ENCODE measurements at regions not wholly inside any gene's neighbourhood (a gene's known extent, or its start where the extent isn't known, plus 50 kb on each side); places are given as distances from the start of the nearest gene placed in this dataset.

DNA sequence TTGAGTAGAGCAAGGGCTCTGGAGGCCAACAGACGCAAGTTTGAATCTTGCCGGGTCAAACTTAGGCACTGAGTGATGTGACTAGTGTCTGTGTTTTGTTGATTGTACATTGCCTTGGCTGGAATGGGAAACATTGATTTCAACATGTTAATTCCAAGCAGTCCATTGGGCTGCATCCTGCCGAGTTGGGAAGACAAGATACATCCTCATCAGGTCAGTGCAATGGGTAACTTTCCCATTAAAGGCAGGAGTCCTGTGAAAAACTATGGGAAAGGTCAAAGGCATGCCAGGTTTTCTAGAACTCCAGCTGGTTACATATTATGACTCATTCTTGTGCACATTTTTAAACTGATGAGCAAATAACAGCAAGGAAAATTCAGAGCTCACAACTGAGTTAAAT, 126.5 kb upstream of the ABCA1 start:
- TF ChIP-seq FOXA1 (IDR thresholded peaks at IDR 0.05; ENCODE audit: borderline replicate concordance) (no peak), FIP1L1 (IDR thresholded peaks at IDR 0.05; ENCODE audit: low read depth, low read length, poor library complexity, severe bottlenecking) (no peak), RAD21 (CRISPR knock-in tag; conservative IDR thresholded peaks at IDR 0.05 in 1 of 2, IDR thresholded peaks at IDR 0.05 in 1 of 2) (no peak), TEAD4 (IDR thresholded peaks at IDR 0.05; ENCODE audit: low read length) (no peak), TEAD4 (CRISPR knock-in tag; IDR thresholded peaks at IDR 0.05; ENCODE audit: borderline replicate concordance) (no peak), HNRNPL (IDR thresholded peaks at IDR 0.05; ENCODE audit: low read depth, low read length) (no peak), FOXM1 (IDR thresholded peaks at IDR 0.05; ENCODE audit: low read depth) (no peak), FOXM1 (CRISPR knock-in tag; IDR thresholded peaks at IDR 0.05; ENCODE audit: low read depth) (no peak), FOXK2 (conservative IDR thresholded peaks at IDR 0.05 in 1 of 2, IDR thresholded peaks at IDR 0.05 in 1 of 2; ENCODE audit: low read depth in 2 of 2) (no peak), TBL1XR1 (IDR thresholded peaks at IDR 0.05; ENCODE audit: low read length in 2 of 2) (no peak)
- TF ChIP-seq, protein P1, sequence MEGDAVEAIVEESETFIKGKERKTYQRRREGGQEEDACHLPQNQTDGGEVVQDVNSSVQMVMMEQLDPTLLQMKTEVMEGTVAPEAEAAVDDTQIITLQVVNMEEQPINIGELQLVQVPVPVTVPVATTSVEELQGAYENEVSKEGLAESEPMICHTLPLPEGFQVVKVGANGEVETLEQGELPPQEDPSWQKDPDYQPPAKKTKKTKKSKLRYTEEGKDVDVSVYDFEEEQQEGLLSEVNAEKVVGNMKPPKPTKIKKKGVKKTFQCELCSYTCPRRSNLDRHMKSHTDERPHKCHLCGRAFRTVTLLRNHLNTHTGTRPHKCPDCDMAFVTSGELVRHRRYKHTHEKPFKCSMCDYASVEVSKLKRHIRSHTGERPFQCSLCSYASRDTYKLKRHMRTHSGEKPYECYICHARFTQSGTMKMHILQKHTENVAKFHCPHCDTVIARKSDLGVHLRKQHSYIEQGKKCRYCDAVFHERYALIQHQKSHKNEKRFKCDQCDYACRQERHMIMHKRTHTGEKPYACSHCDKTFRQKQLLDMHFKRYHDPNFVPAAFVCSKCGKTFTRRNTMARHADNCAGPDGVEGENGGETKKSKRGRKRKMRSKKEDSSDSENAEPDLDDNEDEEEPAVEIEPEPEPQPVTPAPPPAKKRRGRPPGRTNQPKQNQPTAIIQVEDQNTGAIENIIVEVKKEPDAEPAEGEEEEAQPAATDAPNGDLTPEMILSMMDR (IDR thresholded peaks at IDR 0.05 in 2 of 3, conservative IDR thresholded peaks at IDR 0.05 in 1 of 3; ENCODE audit: insufficient read depth in 2 of 3, low read depth in 1 of 3, low read length in 3 of 3): no peak
- TF ChIP-seq, protein P2, sequence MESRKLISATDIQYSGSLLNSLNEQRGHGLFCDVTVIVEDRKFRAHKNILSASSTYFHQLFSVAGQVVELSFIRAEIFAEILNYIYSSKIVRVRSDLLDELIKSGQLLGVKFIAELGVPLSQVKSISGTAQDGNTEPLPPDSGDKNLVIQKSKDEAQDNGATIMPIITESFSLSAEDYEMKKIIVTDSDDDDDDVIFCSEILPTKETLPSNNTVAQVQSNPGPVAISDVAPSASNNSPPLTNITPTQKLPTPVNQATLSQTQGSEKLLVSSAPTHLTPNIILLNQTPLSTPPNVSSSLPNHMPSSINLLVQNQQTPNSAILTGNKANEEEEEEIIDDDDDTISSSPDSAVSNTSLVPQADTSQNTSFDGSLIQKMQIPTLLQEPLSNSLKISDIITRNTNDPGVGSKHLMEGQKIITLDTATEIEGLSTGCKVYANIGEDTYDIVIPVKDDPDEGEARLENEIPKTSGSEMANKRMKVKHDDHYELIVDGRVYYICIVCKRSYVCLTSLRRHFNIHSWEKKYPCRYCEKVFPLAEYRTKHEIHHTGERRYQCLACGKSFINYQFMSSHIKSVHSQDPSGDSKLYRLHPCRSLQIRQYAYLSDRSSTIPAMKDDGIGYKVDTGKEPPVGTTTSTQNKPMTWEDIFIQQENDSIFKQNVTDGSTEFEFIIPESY (CRISPR knock-in tag; IDR thresholded peaks at IDR 0.05): no peak
- TF ChIP-seq, protein P3, sequence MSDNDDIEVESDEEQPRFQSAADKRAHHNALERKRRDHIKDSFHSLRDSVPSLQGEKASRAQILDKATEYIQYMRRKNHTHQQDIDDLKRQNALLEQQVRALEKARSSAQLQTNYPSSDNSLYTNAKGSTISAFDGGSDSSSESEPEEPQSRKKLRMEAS (CRISPR knock-in tag; IDR thresholded peaks at IDR 0.05): no peak
- TF ChIP-seq, protein P4, sequence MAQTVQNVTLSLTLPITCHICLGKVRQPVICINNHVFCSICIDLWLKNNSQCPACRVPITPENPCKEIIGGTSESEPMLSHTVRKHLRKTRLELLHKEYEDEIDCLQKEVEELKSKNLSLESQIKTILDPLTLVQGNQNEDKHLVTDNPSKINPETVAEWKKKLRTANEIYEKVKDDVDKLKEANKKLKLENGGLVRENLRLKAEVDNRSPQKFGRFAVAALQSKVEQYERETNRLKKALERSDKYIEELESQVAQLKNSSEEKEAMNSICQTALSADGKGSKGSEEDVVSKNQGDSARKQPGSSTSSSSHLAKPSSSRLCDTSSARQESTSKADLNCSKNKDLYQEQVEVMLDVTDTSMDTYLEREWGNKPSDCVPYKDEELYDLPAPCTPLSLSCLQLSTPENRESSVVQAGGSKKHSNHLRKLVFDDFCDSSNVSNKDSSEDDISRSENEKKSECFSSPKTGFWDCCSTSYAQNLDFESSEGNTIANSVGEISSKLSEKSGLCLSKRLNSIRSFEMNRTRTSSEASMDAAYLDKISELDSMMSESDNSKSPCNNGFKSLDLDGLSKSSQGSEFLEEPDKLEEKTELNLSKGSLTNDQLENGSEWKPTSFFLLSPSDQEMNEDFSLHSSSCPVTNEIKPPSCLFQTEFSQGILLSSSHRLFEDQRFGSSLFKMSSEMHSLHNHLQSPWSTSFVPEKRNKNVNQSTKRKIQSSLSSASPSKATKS (CRISPR knock-in tag; IDR thresholded peaks at IDR 0.05): no peak

All from K562 (cell line).